BJ (cell line): ENCODE measurements at regions not wholly inside any gene's neighbourhood (a gene's known extent, or its start where the extent isn't known, plus 50 kb on each side); places are given as distances from the start of the nearest gene placed in this dataset.
A peak's percentile ranks its signal among the peaks of the same experiment; 100 is the strongest.

Experiments
- CTCF ChIA-PET: fragments of 350-600 bp; formaldehyde crosslinking; extraction: SDS; loops from one replicate; lab custom pipeline; 2021; ENCODE audit warnings: antibody characterized with exemption, inconsistent platforms; lab: Yijun Ruan, JAX
- POLR2A ChIA-PET: fragments of 300-600 bp; sonication (Branson Sonifier 250); formaldehyde crosslinking; extraction: SDS; loops from one replicate; lab custom pipeline; 2021; ENCODE audit warnings: antibody characterized with exemption; lab: Charles Lee
- DNase-seq: peaks from one replicate; pipeline ENCODE4 v3.0.0-alpha.2; 2011; ENCODE audit warnings: low read depth
- H3K27me3 ChIP-seq: 2 replicates; pipeline ENCODE4 v1.6.0; 2011; ENCODE audit warnings: low read length; ENCODE audit not compliant: control insufficient read depth, insufficient read depth
- H3K36me3 ChIP-seq: 2 replicates; pipeline ENCODE4 v1.5.1; 2011; ENCODE audit warnings: low read length; ENCODE audit not compliant: control insufficient read depth, insufficient read depth
- H3K4me3 ChIP-seq: 2 replicates; pipeline ENCODE4 v1.5.1; 2011; ENCODE audit warnings: low read depth, mild to moderate bottlenecking, control low read depth, low read length
- CTCF ChIP-seq: IDR thresholded peaks from 2 replicates; pipeline ENCODE4 v1.5.1; 2011; ENCODE audit warnings: low read depth, mild to moderate bottlenecking, control low read depth, inconsistent platforms, low read length, moderate library complexity; ENCODE audit not compliant: insufficient read depth

GRCh38 chr6:169906688-169907418 lies 155.4 kb downstream of the ERMARD start:
- no peak overlapping the region for H3K4me3 ChIP-seq
- TF ChIP-seq CTCF = no peak
- ChIA-PET CTCF (no interaction called here), POLR2A (no interaction called here)
- H3K27me3 ChIP-seq = no peaks in the 10 kb centered on the region
- DNase-seq = no peak
- H3K36me3 ChIP-seq = no peaks in the 10 kb centered on the region

DNA sequence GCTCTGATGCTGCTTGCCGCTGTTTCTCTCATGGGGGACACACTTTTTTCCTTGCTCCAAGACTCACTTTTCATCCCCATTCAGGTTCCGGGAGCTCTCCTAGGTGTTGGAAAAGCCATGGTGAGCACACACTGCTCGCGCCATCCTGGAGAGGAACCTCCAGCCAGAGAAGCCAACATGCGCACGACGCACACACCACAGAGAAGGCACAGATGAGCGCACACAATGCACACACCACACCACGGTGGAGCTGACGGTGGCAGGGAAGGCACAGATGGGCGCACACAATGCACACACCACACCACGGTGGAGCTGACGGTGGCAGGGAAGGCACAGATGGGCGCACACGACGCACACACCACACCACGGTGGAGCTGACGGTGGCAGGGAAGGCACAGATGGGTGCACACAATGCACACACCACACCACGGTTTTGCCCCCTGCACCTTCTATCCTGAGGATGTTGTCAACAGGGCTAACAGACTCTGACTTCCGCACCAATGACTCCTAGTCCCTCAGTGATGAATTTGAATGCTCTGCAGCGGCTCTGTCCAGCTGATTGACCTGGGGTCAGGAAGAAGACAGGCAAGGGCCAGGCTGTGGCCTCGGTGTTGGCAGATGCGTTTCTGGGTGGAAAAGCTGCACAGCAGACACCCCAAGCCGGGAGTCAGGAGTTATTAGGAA lies 154.7 kb downstream of the ERMARD start:
- Histone ChIP-seq H3K27me3 (no peaks in the 10 kb centered on the region), H3K4me3 (no peak overlapping the region), H3K36me3 (no peaks in the 10 kb centered on the region)
- no peak for DNase-seq
- POLR2A ChIA-PET = no interaction called here
- no peak for TF ChIP-seq CTCF
- CTCF ChIA-PET = no interaction called here

DNA sequence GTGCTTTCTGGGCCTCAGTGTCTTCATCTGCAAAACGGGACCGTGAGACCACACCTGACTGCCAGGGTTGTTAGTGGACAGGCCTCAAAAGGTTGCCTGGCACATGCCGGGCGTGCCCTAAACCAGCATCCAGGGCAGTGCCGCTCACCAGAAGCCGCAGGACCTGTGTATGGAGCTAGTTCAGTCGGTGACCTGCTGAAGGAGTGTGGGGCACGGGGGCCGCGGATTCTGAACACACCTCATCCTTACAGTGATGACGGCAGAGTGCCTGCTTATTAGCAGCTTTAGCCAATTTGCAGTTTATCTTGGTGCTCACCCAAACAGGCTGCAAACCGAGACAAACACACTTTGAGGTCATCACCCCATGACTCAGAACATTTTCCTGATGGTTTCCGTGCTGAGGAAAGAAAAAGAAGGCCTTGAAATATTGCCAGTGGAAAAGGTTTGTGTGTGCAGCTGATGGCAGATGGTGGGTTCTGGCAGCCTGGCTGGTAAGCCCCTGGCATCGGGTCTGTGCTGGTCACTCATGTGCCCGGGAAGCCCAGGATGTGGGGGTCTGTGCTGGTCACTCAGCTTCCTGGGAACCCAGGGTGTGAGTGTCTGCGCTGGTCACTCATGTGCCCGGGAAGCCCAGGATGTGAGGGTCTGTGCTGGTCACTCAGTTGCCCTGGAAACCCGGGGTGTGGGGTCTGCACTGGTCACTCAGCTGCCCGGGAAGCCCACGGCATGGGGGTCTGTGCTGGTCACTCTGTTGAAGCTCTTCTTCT lies 153.8 kb downstream of the ERMARD start:
- Histone ChIP-seq H3K27me3 (no peaks in the 10 kb centered on the region), H3K36me3 (no peaks in the 10 kb centered on the region), H3K4me3 (no peak overlapping the region)
- DNase-seq = peak; percentile 26
- no peak for TF ChIP-seq CTCF
- CTCF ChIA-PET = interaction anchor here (0.6 kb wide), 1 partner anchor 69 kb away, joined by 3 read pairs; no protein-coding TSS in a partner anchor
- POLR2A ChIA-PET = no interaction called here

DNA sequence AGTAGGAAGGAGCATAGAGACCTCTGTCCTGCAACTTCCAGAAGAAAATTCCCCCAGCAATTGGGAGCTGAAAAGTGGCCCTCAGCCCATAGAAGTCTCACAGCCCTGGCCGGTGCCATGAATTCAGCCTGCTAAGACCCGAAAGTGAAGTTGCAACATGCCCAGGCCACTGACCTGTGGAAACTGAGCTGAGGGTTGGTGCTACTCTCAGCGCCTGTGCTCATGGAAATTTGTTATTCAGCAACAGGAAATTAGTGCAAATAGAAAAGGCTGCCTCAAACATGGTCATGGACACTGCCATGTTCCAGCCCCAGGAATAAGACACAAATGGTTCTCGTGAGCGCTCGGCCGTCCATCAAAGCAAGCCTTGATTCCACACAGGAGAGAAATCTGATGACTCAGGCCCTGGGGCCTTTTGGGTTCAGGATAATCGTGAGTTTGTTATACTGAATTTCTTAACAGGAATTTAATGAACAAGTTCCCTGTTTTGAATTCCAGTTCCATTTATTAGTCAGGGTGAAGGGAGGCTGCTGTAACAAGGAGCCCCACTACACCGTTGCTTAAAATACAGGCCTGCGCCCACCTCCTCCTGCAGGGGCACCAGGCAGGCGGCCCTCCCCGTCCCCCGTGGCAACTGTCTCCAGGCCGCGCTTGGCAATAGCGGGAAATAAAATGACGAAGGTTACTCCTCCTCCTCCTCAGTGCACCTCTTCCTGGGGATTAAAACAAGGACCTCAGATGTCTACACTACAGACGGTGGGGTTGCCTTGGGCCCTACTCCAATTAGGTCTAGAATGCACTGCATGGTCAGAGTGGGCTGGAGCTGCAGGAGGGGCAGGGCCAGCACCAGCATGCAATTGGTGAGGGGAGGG lies 152.9 kb downstream of the ERMARD start:
- POLR2A ChIA-PET = no interaction called here
- Histone ChIP-seq H3K27me3 (no peaks in the 10 kb centered on the region), H3K4me3 (no peak overlapping the region), H3K36me3 (no peaks in the 10 kb centered on the region)
- CTCF ChIA-PET = no interaction called here
- TF ChIP-seq CTCF = no peak
- no peak for DNase-seq
